WTC11 (cell line): ENCODE measurements at regions not wholly inside any gene's neighbourhood (a gene's known extent, or its start where the extent isn't known, plus 50 kb on each side); places are given as distances from the start of the nearest gene placed in this dataset.

Source experiments
- ATAC-seq: fragments of 200-7000 bp; cut with Tn5 transposase; 2 replicates; pipeline ENCODE4 v1.10.0; 2021; ENCODE audit warnings: mild to moderate bottlenecking, moderate library complexity
- CTCF ChIA-PET: fragments of 300-600 bp; sonication (Branson Sonifier 250); formaldehyde crosslinking; loops from one replicate; lab custom pipeline; 2021; ENCODE audit warnings: antibody characterized with exemption; lab: Charles Lee
- POLR2A ChIA-PET: fragments of 350-600 bp; sonication (Branson Sonifier 250); formaldehyde crosslinking; loops from one replicate; lab custom pipeline; 2021; ENCODE audit warnings: antibody characterized with exemption; lab: Charles Lee
- DNase-seq: peaks from one replicate; pipeline ENCODE4 v3.0.0; 2021; ENCODE audit warnings: low spot score
- H3K27ac Mint-ChIP-seq: 2 replicates; pipeline ENCODE4 v1.8.0; 2021; ENCODE audit warnings: mixed read lengths
- H3K27me3 Mint-ChIP-seq: 2 replicates; pipeline ENCODE4 v1.8.0; 2021; ENCODE audit warnings: low read depth, mild to moderate bottlenecking, moderate library complexity, mixed read lengths
- H3K36me3 Mint-ChIP-seq: 2 replicates; pipeline ENCODE4 v1.8.0; 2021; ENCODE audit warnings: mixed read lengths
- H3K4me1 Mint-ChIP-seq: 2 replicates; pipeline ENCODE4 v1.8.0; 2022; ENCODE audit warnings: mixed read lengths
- H3K4me3 Mint-ChIP-seq: 2 replicates; pipeline ENCODE4 v1.8.0; 2021; ENCODE audit warnings: mild to moderate bottlenecking, moderate library complexity, mixed read lengths
- H3K9me3 Mint-ChIP-seq: 2 replicates; pipeline ENCODE4 v1.8.0; 2021; ENCODE audit warnings: mixed read lengths
- ERG ChIP-seq: fragments of 250-450 bp; sonication (Bioruptor Pico); IDR thresholded peaks from 2 replicates; pipeline ENCODE4 v1.8.0; 2021; ENCODE audit warnings: mild to moderate bottlenecking
- ESRRA ChIP-seq: sonication (generic); formaldehyde crosslinking; IDR thresholded peaks from 2 replicates; pipeline ENCODE4 v1.8.1; 2022; ENCODE audit warnings: mild to moderate bottlenecking, missing genetic modification reagents, borderline replicate concordance
- FOXP4 ChIP-seq: sonication (generic); formaldehyde crosslinking; IDR thresholded peaks from 2 replicates; pipeline ENCODE4 v1.8.0; 2022; ENCODE audit warnings: mild to moderate bottlenecking, missing genetic modification reagents
- GTF2I ChIP-seq: fragments of 250-450 bp; sonication (Bioruptor Pico); conservative IDR thresholded peaks from 2 replicates; pipeline ENCODE4 v1.4.0; 2021; ENCODE audit warnings: mild to moderate bottlenecking
- HMGXB4 ChIP-seq: sonication (generic); formaldehyde crosslinking; IDR thresholded peaks from 2 replicates; pipeline ENCODE4 v1.8.1; 2023; ENCODE audit warnings: mild to moderate bottlenecking, moderate library complexity, missing genetic modification reagents
- JUN ChIP-seq: sonication (generic); formaldehyde crosslinking; IDR thresholded peaks from 2 replicates; pipeline ENCODE4 v1.8.0; 2023; ENCODE audit warnings: mild to moderate bottlenecking, missing genetic modification reagents
- MAX ChIP-seq: sonication (generic); formaldehyde crosslinking; IDR thresholded peaks from 2 replicates; pipeline ENCODE4 v1.8.0; 2022; ENCODE audit warnings: mild to moderate bottlenecking, missing genetic modification reagents
- NFATC4 ChIP-seq: fragments of 250-450 bp; sonication (Bioruptor Pico); IDR thresholded peaks from 2 replicates; pipeline ENCODE4 v1.9.0; 2021; ENCODE audit warnings: mild to moderate bottlenecking
- NFE2L1 ChIP-seq: sonication (generic); formaldehyde crosslinking; IDR thresholded peaks from 2 replicates; pipeline ENCODE4 v1.8.1; 2023; ENCODE audit warnings: missing genetic modification reagents
- NR2C2 ChIP-seq: sonication (generic); formaldehyde crosslinking; IDR thresholded peaks from 2 replicates; pipeline ENCODE4 v1.8.0; 2022; ENCODE audit warnings: mild to moderate bottlenecking, missing genetic modification reagents
- SMAD3 ChIP-seq: sonication (generic); formaldehyde crosslinking; IDR thresholded peaks from 2 replicates; pipeline ENCODE4 v1.8.0; 2022; ENCODE audit warnings: missing genetic modification reagents, mild to moderate bottlenecking, borderline replicate concordance
- SP1 ChIP-seq: sonication (generic); formaldehyde crosslinking; conservative IDR thresholded peaks from 2 replicates; pipeline ENCODE4 v1.8.1; 2022; ENCODE audit warnings: missing genetic modification reagents
- ZNF121 ChIP-seq: sonication (generic); formaldehyde crosslinking; IDR thresholded peaks from 2 replicates; pipeline ENCODE4 v1.8.0; 2023; ENCODE audit warnings: missing genetic modification reagents
- ZNF423 ChIP-seq: fragments of 250-450 bp; sonication (Bioruptor Pico); IDR thresholded peaks from 2 replicates; pipeline ENCODE4 v2.1.2; 2022; ENCODE audit warnings: mild to moderate bottlenecking, moderate library complexity
- ZSCAN18 ChIP-seq: fragments of 250-450 bp; sonication (Bioruptor Pico); IDR thresholded peaks from 2 replicates; pipeline ENCODE4 v2.1.2; 2022; ENCODE audit warnings: mild to moderate bottlenecking, moderate library complexity
- TF ChIP-seq, protein P1 (sequence below): sonication (generic); formaldehyde crosslinking; IDR thresholded peaks from 2 replicates; pipeline ENCODE4 v1.8.0; 2022; ENCODE audit warnings: mild to moderate bottlenecking, missing genetic modification reagents
- TF ChIP-seq, protein P2 (sequence below): sonication (generic); formaldehyde crosslinking; IDR thresholded peaks from 2 replicates; pipeline ENCODE4 v1.8.1; 2022; ENCODE audit warnings: mild to moderate bottlenecking, missing genetic modification reagents, moderate library complexity, borderline replicate concordance

GRCh38 chr3:5565026-5565425, 377.5 kb downstream of the EDEM1 start (continued):
- TF ChIP-seq ERG (CRISPR knock-in tag) (no peak), MAX (no peak), SMAD3 (no peak), NFATC4 (CRISPR knock-in tag) (no peak)
- TF ChIP-seq, all 79 proteins: peak for 0

GRCh38 chr3:5567113-5567512, 379.6 kb downstream of the EDEM1 start:
- Mint-ChIP-seq H3K9me3 (peaks cover 62% of the 10 kb centered on the region), H3K4me1 (no peaks in the 10 kb centered on the region), H3K27me3 (no peaks in the 10 kb centered on the region; the same call in 1 of the 2 replicates), H3K4me3 (no peak overlapping the region), H3K36me3 (peaks cover 36% of the 10 kb centered on the region), H3K27ac (no peak overlapping the region)
- POLR2A ChIA-PET: no interaction called here
- DNase-seq: no peak
- no peak for TF ChIP-seq SMAD3
- no peak for TF ChIP-seq ZSCAN18 (CRISPR knock-in tag)
- TF ChIP-seq JUN (CRISPR knock-in tag): no peak
- TF ChIP-seq, protein P1, sequence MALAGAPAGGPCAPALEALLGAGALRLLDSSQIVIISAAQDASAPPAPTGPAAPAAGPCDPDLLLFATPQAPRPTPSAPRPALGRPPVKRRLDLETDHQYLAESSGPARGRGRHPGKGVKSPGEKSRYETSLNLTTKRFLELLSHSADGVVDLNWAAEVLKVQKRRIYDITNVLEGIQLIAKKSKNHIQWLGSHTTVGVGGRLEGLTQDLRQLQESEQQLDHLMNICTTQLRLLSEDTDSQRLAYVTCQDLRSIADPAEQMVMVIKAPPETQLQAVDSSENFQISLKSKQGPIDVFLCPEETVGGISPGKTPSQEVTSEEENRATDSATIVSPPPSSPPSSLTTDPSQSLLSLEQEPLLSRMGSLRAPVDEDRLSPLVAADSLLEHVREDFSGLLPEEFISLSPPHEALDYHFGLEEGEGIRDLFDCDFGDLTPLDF (CRISPR knock-in tag): no peak
- no peak for TF ChIP-seq HMGXB4 (CRISPR knock-in tag)
- no peak for TF ChIP-seq ZNF121 (CRISPR knock-in tag)
- TF ChIP-seq, protein P2, sequence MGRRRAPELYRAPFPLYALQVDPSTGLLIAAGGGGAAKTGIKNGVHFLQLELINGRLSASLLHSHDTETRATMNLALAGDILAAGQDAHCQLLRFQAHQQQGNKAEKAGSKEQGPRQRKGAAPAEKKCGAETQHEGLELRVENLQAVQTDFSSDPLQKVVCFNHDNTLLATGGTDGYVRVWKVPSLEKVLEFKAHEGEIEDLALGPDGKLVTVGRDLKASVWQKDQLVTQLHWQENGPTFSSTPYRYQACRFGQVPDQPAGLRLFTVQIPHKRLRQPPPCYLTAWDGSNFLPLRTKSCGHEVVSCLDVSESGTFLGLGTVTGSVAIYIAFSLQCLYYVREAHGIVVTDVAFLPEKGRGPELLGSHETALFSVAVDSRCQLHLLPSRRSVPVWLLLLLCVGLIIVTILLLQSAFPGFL: no peak
- no peak for TF ChIP-seq ZNF423 (CRISPR knock-in tag)
- TF ChIP-seq ESRRA (CRISPR knock-in tag): no peak
- TF ChIP-seq GTF2I (CRISPR knock-in tag): no peak
- CTCF ChIA-PET: no interaction called here
- no peak for ATAC-seq

- ChIA-PET CTCF (interaction anchor here (0.7 kb wide), 1 partner anchor 14 kb away, joined by 3 read pairs; no protein-coding TSS in a partner anchor), POLR2A (no interaction called here)
- no peaks in the 10 kb centered on the region for H3K4me1 Mint-ChIP-seq
- ATAC-seq (peak; percentile 48; the same call in 1 of the 2 replicates), DNase-seq (peak; percentile 13)
- H3K27me3 Mint-ChIP-seq: no peaks in the 10 kb centered on the region; the same call in 1 of the 2 replicates
- H3K9me3 Mint-ChIP-seq: peaks cover 61% of the 10 kb centered on the region
- H3K27ac Mint-ChIP-seq: no peak overlapping the region
- H3K36me3 Mint-ChIP-seq: peaks cover 36% of the 10 kb centered on the region
- no peak overlapping the region for H3K4me3 Mint-ChIP-seq
- TF ChIP-seq SP1 (CRISPR knock-in tag) (no peak), ERG (CRISPR knock-in tag) (no peak), JUN (CRISPR knock-in tag) (no peak), FOXP4 (CRISPR knock-in tag) (no peak), NR2C2 (CRISPR knock-in tag) (no peak), NFE2L1 (no peak), HMGXB4 (CRISPR knock-in tag) (no peak)
- TF ChIP-seq, protein P2: no peak
Observed at GRCh38 chr3:5568451-5568850, 380.9 kb downstream of the EDEM1 start.
